AG09309 (cell line): ENCODE measurements at regions not wholly inside any gene's neighbourhood (a gene's known extent, or its start where the extent isn't known, plus 50 kb on each side); places are given as distances from the start of the nearest gene placed in this dataset.

Experiments
- DNase-seq: peaks from one replicate; pipeline ENCODE4 v3.0.0-alpha.2; 2010; ENCODE audit warnings: low read depth
- H3K4me3 ChIP-seq: 2 replicates; pipeline ENCODE4 v1.5.1; 2011; ENCODE audit warnings: mild to moderate bottlenecking, low read depth, low read length, moderate library complexity; ENCODE audit not compliant: control insufficient read depth
- TF ChIP-seq, protein P1 (sequence below): IDR thresholded peaks from 2 replicates; pipeline ENCODE4 v1.5.1; 2011; ENCODE audit warnings: mild to moderate bottlenecking, low read depth, low read length, inconsistent platforms; ENCODE audit not compliant: insufficient read depth, control insufficient read depth; ENCODE audit errors: missing control alignments

DNA sequence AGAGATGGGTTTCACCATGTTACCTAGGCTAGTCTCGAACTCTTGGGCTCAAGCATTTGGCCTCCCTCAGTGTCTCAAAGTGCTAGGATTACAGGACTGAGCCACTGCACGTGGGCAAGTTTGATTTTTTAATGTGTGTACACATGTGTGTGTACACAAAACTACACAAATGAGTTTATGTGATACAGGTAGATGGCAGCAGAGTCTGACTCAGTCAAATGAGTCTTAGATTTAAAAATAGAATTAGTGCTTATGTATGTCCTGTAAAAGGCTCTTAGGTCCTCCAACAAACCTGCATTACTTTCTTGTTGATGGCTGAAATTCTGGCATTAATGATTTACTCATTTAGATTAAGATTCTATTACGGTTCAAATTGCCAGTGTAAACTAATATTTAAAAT, 293.7 kb downstream of the PCDH17 start:
- no peak for DNase-seq
- no peak overlapping the region for H3K4me3 ChIP-seq
- TF ChIP-seq, protein P1, sequence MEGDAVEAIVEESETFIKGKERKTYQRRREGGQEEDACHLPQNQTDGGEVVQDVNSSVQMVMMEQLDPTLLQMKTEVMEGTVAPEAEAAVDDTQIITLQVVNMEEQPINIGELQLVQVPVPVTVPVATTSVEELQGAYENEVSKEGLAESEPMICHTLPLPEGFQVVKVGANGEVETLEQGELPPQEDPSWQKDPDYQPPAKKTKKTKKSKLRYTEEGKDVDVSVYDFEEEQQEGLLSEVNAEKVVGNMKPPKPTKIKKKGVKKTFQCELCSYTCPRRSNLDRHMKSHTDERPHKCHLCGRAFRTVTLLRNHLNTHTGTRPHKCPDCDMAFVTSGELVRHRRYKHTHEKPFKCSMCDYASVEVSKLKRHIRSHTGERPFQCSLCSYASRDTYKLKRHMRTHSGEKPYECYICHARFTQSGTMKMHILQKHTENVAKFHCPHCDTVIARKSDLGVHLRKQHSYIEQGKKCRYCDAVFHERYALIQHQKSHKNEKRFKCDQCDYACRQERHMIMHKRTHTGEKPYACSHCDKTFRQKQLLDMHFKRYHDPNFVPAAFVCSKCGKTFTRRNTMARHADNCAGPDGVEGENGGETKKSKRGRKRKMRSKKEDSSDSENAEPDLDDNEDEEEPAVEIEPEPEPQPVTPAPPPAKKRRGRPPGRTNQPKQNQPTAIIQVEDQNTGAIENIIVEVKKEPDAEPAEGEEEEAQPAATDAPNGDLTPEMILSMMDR = no peak

- no peak overlapping the region for H3K4me3 ChIP-seq
- TF ChIP-seq, protein P1 = no peak
- DNase-seq = no peak
These were observed 294.2 kb downstream of the PCDH17 start for GRCh38 chr13:57925751-57926150.

DNA sequence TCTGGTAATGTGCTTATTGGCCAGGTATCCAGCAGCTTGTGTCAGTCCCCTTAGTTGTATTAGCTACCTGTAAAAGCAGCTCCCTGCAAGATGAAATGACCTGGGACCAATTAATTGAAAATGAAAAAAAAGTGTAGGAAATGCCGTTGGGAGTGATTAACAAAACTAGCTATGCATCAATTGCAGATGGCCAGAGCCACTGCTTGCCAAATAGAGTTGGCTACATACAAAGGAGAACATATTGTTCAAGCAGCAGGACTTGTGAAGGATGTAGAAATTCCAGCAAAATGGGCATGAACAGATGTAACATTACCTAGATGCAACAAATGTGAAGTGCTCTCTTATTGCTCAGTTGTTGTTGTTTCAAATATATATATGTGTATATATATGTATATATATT, 300.5 kb downstream of the PCDH17 start:
- TF ChIP-seq, protein P1 = no peak
- H3K4me3 ChIP-seq = no peak overlapping the region
- DNase-seq = no peak

- no peak for DNase-seq
- TF ChIP-seq, protein P1 = no peak
- no peak overlapping the region for H3K4me3 ChIP-seq
These were observed 302.1 kb downstream of the PCDH17 start for GRCh38 chr13:57933606-57934005.

GRCh38 chr13:57935965-57936364, 304.4 kb downstream of the PCDH17 start:
- DNase-seq = no peak
- no peak overlapping the region for H3K4me3 ChIP-seq
- TF ChIP-seq, protein P1 = no peak

DNA sequence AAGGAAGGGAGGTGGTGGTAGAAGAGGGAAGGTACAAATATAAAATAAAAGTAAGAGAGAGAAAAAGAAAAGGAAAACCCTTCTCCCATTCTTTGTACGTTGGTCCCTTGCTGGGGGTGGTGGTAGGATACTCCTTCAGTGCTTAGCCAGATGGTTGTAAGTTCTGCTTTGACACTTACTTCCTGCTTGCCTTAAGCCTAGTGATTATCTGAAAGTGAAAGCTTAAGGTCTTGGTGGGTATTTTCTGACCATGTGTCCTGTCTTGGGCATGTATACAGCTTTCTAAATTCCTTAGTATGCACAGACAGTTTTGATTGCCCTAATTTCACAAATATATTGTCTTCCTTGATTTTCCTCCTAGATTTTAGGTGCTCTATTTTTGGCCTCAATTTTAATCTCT, 314.8 kb downstream of the PCDH17 start:
- TF ChIP-seq, protein P1 = no peak
- no peak for DNase-seq
- no peak overlapping the region for H3K4me3 ChIP-seq

DNA sequence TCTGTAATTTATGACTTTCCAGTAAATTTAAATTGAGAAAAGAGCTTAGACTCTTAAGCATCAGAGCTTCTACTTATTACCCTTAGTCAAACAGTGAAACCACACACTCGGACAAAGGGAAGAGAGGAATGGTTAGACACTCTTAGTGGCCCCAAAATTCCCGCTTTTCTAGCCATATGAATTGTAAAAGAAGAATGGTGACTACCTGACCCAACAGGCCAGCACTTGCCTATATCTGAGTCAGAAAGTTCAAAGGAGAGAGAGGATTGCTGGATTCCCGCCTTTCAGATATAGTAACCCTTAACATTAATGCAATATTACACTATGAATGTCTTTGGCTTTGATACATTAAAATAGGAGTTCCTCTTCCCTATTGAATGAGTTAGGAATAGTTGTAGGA, 317.3 kb downstream of the PCDH17 start:
- TF ChIP-seq, protein P1 = no peak
- no peak for DNase-seq
- H3K4me3 ChIP-seq = no peak overlapping the region
